Ascending aorta (tissue), 2 donors: ENCODE measurements at regions not wholly inside any gene's neighbourhood (a gene's known extent, or its start where the extent isn't known, plus 50 kb on each side); places are given as distances from the start of the nearest gene placed in this dataset.

Experiments used
- DNase-seq, 2 donors: peaks; one replicate each; pipeline ENCODE4 v3.0.0-alpha.2; 2019; ENCODE audit warnings: low spot score in 2 of 2
- H3K27ac ChIP-seq, 2 donors: fragments of 200-600 bp; sonication (generic); one replicate each; pipeline ENCODE4 v1.5.1; 2016 to 2017; ENCODE audit warnings: mild to moderate bottlenecking in 1 of 2
- H3K27me3 ChIP-seq: fragments of 200-600 bp; sonication (generic); one replicate; pipeline ENCODE4 v1.5.1; 2017
- H3K36me3 ChIP-seq, 2 donors: fragments of 200-600 bp; sonication (generic); one replicate each; pipeline ENCODE4 v1.5.1; 2016
- H3K4me1 ChIP-seq, 2 donors: fragments of 200-600 bp; sonication (generic); one replicate each; pipeline ENCODE4 v1.5.1; 2016 to 2017; ENCODE audit warnings: mild to moderate bottlenecking in 1 of 2
- H3K4me3 ChIP-seq, 2 donors: fragments of 200-600 bp; sonication (generic); one replicate each; pipeline ENCODE4 v1.5.1; 2016 to 2017; ENCODE audit warnings: mild to moderate bottlenecking in 1 of 2
- H3K9me3 ChIP-seq, 2 donors: fragments of 200-600 bp; sonication (generic); one replicate each; pipeline ENCODE4 v1.5.1; 2016
- CTCF ChIP-seq, 3 experiments: fragments of 200-600 bp in 2 of 3; fragments of 450-650 bp in 1 of 3; sonication (generic) in 2 of 3; IDR thresholded peaks; one replicate each; pipeline ENCODE4 v1.5.1; 2016 to 2019; ENCODE audit warnings: antibody characterized with exemption in 3 of 3, mild to moderate bottlenecking in 1 of 3, moderate library complexity in 1 of 3
- intact Hi-C: fragments of 100-400 bp; cut with DNase I; formaldehyde crosslinking; loops from one replicate; pipeline ENCODE4 v1.15.1; 2023

GRCh38 chr2:82853299-82853698 is 1605.8 kb downstream of the SUCLG1 start:
- Histone ChIP-seq H3K27me3 (no peaks in the 10 kb centered on the region), H3K4me3 (no peak overlapping the region), H3K36me3 (no peaks in the 10 kb centered on the region), H3K9me3 (no peaks in the 10 kb centered on the region), H3K27ac (no peak overlapping the region), H3K4me1 (no peaks in the 10 kb centered on the region)
- DNase-seq, result no peak
- intact Hi-C loops, result no loop called here
- no peak for TF ChIP-seq CTCF (IDR thresholded peaks at IDR 0.05)

- Histone ChIP-seq H3K27ac (no peak overlapping the region), H3K4me1 (no peaks in the 10 kb centered on the region), H3K36me3 (no peaks in the 10 kb centered on the region), H3K27me3 (no peaks in the 10 kb centered on the region), H3K4me3 (no peak overlapping the region), H3K9me3 (no peaks in the 10 kb centered on the region)
- no peak for TF ChIP-seq CTCF (IDR thresholded peaks at IDR 0.05)
- DNase-seq, result no peak
- intact Hi-C loops, result no loop called here
Observed at GRCh38 chr2:82852787-82853186, 1606.3 kb downstream of the SUCLG1 start.

DNA sequence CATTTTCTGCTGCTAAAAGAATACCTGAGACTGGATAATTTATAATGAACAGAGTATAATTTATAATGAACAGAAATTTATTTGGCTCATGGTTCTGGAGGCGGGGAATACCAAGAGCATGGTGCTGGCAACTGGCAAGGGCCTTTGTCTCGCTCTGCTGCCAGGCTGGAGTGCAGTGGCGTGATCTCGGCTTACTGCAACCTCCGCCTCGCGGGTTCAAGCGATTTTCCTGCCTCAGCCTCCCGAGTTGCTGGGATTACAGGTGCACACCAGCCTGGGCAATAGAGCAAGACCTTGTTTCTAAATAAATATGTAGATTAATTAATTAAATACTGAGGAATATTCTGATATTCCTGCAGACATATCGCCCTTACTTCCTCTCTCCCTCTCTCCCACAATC is 1610.8 kb downstream of the SUCLG1 start:
- intact Hi-C loops, result no loop called here
- H3K36me3 ChIP-seq, result no peaks in the 10 kb centered on the region
- no peak overlapping the region for H3K27ac ChIP-seq
- no peaks in the 10 kb centered on the region for H3K27me3 ChIP-seq
- no peak for TF ChIP-seq CTCF (IDR thresholded peaks at IDR 0.05)
- H3K4me3 ChIP-seq, result no peak overlapping the region
- no peaks in the 10 kb centered on the region for H3K4me1 ChIP-seq
- no peak for DNase-seq
- H3K9me3 ChIP-seq, result no peaks in the 10 kb centered on the region

- Histone ChIP-seq H3K9me3 (no peaks in the 10 kb centered on the region), H3K4me1 (no peaks in the 10 kb centered on the region), H3K27ac (no peak overlapping the region), H3K36me3 (no peaks in the 10 kb centered on the region), H3K4me3 (no peak overlapping the region), H3K27me3 (no peaks in the 10 kb centered on the region)
- intact Hi-C loops, result no loop called here
- TF ChIP-seq CTCF (IDR thresholded peaks at IDR 0.05), result no peak
- no peak for DNase-seq
Observed at GRCh38 chr2:82839036-82839435, 1620.0 kb downstream of the SUCLG1 start.

DNA sequence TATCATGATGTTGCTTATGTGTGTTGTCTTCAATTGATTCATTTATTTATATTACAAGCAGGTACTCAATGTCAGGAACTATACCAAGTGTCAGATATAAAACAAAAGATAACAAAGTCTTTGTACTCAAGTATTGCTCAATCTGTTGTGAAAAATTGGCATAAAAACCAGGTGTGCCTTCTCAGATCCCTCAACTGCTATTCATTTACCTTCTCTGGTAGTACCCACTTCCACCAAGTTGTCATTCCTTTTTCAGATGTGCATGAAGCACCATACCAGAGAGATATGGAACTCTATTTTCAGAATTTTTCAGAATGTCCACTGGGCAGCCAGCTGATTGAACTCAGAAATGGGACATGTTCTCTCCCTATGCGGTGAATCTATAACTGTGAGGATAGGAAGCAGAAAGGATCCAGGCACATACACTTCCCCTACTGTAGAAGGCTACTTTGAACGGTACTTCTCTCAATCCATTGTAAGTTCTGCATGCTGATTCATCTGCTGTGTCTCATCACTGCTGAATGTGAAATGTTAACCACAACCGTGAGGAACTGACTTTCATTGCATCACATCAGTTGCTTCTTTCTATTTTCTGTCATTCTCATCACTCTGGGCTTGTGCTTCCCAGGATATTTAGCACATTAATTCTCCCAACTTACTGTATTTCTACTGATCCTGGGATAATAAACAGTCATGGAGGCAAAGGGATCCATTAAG is 1621.3 kb downstream of the SUCLG1 start:
- no peak for DNase-seq
- Histone ChIP-seq H3K36me3 (no peaks in the 10 kb centered on the region), H3K27me3 (no peaks in the 10 kb centered on the region), H3K4me1 (no peaks in the 10 kb centered on the region), H3K9me3 (no peaks in the 10 kb centered on the region), H3K4me3 (no peak overlapping the region), H3K27ac (no peak overlapping the region)
- no peak for TF ChIP-seq CTCF (IDR thresholded peaks at IDR 0.05)
- intact Hi-C loops, result no loop called here

- Histone ChIP-seq H3K36me3 (no peaks in the 10 kb centered on the region), H3K27ac (no peak overlapping the region), H3K4me3 (no peak overlapping the region), H3K27me3 (no peaks in the 10 kb centered on the region), H3K9me3 (no peaks in the 10 kb centered on the region), H3K4me1 (no peaks in the 10 kb centered on the region)
- intact Hi-C loops, result no loop called here
- TF ChIP-seq CTCF (IDR thresholded peaks at IDR 0.05), result no peak
- no peak for DNase-seq
Observed at GRCh38 chr2:82834893-82835292, 1624.2 kb downstream of the SUCLG1 start.
